ENCODE measurements at regions not wholly inside any gene's neighbourhood (a gene's known extent, or its start where the extent isn't known, plus 50 kb on each side); places are given as distances from the start of the nearest gene placed in this dataset.

DNA sequence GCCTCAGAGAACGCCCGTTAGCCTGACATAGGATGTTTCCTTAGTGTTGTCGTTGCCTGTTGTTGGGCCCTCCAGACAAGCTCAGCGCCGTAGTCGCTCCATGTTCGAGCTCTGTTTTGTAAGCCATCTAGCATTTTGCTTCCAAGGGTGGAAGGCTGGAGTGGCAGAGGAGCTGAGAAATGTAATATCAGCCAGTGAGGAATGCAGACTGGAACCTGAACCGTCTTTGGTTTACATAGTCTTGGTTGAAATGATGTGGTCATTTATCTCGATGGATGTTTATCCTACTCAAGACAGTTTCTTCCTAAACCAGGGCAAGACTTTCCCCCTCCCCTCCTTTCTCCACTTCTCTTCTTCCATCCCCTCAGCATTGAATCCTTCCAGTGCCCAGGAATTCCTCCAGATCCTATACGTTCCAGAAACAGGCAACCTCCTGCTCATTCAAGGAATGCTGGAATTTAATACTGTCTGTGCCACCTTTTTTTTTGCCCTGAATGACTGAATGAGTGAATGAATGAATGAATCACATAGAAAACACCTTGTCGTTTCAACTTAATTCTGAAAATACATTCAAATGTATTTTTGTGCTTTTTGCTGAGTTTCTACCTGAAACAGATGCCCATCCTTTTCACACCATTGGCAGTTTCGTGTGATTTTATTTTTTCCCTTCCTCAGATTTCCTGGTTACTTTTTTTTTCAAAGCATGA lies 109.5 kb upstream of the MBNL2 start:
- DNase-seq = no peak

DNA sequence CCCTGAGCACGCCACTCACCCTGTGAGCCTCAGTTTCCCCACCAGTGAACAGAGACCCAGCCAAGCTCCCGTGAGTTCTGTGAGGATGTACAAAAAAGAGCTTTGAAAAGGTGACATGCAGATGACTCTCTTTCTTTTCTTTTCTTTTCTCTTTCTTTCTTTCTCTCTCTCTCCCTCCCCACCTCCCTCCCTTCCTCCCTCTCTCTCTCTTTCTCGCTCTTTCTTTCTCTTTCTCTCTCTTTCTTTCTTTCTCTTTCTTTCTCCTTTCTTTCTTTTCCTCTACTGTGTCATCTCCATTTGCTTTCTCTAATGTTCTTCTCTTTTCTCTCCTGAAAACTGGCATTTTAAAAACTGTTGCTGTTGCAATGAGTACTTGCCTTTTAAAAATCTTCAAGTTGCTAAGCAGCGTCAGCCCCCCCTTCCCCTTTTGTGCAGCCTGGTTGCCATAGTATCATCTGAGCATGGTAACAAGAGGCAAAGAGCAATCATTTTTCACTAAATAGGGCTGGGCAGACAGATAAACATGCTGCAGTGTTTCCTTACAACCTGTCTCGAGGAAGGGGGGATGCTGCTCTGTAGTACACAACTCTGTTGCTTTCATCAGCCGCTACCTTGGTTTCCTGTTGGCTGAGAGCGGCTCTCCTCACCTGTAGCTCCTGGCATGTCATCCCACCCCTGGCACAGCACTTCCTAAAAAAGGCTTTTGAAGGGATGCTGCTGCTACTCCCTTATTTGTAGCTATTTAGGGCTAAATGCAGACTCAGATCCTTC lies 108.7 kb upstream of the MBNL2 start:
- DNase-seq = no peak

DNA sequence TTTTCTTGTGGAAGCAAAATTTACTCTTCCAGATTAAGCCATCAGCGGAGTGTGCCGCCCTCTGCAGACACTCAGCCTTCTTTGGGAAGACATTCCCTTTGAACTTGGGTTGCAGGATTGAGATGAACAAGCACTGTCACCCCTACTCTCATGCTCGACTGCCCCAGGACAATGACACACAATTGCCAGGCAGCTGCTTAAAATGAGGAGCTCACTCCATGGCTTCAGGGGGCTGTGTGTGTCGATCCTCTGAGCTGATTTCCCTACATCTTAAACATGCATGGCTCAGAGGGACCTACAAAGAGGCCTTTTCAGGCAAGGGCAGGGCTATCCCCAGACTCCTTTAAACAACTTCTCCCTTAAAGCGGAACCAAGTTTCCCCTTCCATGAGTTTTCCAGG lies 107.5 kb upstream of the MBNL2 start:
- DNase-seq = no peak

DNA sequence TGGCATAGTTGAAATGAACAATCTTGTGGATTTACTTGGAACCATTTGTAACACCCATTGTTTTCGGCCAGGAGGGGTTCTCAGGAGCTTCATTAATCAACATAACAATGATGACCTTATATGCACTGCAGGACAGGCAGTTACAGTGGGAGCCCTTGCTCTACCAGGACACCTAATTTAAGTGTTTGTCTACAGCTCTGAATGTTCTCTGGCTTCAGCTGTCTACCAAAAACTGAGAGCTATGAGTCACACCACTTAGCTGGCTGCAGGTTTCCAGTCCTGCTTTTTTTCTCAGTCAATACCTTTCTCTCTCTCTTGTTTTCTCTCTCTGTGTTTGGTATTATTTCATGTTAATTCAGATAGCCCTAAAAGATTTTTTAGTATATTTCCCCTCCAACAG lies 105.4 kb upstream of the MBNL2 start:
- DNase-seq = no peak

DNA sequence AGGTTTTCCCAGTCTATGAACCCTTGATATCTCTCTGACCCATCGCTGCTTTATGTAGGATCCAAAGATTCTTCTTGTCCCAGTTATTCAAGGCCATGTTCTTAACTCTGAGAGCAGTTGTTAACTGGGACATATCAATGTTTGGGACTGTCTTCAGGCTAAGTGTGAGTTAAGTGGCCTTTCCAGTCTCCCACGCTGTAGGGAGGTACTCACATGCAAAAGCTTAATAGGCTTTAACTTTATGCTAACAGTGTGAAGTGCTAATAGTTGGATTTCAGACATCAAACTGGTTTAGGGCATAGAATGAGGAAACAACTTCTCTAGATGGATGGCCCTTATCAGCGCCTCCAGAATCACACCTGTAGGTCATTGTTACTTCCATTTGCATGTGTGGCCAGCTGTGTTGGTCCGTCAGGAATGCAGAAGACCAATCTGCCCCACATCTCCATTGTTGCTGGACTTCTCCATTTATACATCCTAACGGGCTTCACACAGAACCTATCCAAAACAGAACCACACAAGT lies 104.7 kb upstream of the MBNL2 start:
- DNase-seq = no peak

DNA sequence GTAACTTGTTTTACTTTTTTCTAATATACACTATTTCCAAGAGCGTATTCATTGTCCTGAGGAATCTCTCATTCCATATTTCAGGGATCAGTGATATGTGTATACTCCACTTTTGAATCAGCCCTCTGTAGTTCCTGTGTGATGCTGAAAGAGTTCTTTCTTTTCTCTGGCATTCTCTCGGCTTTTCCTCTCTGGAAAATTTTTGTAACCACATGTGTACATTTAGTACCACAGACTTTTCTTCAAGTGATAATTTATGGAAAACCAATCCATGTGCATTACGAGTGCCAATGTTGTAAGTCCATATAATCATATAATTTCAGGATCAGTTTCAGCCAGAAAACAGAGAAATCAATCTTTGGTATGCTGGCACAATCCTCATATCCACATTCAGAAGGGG lies 102.2 kb upstream of the MBNL2 start:
- DNase-seq = no peak

DNA sequence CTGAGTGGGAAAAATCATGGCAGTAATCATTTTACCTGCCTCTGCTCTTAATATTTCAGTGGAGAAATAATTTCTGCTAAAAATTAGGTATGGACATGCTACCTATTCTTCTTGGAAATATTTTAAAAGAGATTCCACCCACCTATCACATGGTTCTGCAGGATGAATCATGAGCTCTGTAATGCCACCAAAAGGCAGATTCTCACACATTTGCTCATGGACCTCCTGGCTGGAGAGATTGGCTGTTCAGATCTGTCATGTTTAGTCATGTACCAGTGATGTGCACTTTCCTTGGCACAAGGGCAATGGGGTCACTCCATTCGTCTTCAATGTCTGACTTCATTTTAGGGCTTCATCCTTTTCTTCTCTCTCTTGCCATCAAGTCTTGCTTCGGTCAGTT lies 101.8 kb upstream of the MBNL2 start:
- no peak for DNase-seq

DNA sequence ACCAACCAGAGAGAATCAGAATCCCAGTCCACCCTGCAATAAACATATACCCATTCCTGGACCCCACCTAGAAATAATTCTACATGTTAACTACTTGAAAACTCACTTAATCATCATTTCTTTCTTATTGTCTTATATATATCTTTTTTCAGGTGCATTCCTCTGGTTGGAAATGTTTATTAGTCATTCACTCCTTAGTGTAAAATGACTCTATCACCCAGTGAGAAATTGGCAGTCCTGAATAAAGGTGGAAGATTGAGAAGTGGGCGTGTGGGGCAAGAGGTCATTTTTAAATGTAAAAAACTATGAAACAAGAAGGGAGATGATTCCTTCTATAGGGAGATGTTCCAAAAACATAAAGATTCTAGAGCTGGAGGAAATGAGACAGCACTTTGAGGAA lies 101.2 kb upstream of the MBNL2 start:
- DNase-seq = no peak

DNA sequence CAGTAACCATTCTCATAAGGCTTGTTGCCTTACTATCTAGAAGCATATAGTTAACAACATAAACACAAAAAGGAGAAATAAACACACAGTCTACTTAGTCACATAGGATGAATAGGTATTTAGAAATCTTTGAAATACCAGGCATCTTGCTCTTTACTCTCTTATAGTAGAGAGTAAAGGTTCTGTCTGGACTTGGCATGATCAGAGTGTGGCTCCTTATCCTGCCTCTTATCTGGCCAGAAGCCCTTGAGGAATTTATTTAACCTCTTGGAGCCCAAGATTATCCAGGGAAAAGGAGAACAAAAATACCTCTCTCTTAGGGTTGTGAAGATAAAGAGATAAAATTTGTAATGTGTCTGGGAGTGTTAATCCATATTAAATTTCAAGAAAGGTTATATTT lies 100.2 kb upstream of the MBNL2 start:
- no peak for DNase-seq

DNA sequence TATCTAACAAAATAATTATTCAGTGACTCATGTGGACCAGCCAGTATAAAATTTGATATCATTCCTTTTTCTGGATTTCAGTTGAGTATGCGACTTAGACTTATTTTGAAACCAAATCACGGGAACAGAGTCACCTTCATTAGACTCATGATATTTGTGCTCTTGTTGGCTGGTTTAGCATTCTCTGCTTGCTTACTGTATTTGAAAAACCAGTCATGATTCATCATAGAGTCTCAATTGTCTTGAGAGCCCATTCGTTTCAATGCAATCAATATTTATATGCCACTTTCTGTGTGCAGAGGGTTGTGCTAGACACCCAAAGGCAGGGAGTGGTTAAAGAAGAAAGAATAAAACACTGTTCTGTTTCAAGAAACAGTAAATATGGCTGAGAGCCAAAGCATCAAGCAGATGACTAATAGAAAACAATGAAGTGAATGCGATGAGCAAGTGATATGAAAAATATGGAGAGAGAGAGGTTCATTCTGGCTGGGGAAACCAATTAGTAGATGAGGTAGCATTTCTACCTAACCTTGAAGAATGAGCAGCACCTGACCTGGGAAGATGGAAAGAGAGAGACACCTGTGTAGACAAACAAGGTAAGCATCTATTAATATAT lies 99.6 kb upstream of the MBNL2 start:
- no peak for DNase-seq

DNA sequence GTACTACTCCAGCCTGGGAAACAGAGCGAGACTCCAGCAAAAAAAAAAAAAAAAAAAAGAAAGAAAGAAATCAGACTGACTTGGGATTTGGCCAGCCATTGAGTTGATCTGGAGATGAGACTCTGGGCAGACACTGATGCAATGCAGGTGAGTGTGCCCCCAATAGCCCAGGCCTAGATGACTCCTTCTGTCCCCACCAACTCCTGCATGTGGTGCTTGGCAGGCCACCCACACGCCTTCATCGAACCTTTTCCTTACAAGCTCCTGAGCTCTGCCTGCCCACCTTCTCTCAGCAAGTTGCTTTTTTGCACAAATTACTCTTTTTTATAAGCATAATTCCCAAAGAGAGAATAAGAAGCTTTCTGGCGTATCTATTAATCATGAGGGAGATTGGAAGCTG lies 97.9 kb upstream of the MBNL2 start:
- no peak for DNase-seq

DNA sequence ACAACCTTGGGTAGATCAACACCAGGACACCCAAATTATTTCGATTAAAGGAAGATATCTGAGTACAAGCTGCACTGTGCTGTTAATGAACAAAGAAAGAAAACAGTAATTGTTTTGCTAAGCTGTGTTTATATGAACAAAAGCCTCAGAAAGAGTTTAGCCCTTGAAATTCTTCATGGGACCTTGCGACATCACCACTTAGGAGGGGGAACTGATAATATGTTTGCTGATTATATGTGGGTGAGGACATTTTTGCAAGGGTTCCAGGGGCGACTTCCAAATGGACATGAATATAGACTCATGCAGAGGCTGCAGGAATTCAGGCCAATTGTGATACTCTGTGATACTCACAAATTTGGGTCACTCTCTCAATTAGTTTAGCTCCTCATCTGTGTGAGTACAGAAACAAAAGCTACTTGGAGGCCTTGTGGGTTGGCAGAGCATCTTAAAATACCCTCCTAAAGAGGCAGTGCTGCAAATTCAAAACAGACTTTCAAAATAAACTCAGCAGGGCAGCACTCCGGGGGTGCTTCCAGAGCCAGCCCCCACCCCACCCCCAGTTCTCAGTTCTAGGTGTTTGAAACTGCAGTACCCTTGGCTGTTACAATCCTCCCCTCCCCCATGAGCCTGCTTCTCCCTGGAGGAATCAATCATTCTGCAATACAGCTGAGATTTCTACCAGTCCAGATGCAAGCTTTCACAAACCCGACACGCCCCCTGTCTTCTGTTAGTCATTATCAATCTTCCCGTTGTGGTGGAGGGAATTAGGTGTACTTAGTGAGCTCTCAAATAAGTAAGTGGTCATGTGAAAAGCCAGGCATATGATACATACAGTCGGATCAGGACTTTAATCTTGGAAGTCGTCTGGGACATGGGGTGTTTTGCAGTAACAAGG lies 97.0 kb upstream of the MBNL2 start:
- no peak for DNase-seq

DNA sequence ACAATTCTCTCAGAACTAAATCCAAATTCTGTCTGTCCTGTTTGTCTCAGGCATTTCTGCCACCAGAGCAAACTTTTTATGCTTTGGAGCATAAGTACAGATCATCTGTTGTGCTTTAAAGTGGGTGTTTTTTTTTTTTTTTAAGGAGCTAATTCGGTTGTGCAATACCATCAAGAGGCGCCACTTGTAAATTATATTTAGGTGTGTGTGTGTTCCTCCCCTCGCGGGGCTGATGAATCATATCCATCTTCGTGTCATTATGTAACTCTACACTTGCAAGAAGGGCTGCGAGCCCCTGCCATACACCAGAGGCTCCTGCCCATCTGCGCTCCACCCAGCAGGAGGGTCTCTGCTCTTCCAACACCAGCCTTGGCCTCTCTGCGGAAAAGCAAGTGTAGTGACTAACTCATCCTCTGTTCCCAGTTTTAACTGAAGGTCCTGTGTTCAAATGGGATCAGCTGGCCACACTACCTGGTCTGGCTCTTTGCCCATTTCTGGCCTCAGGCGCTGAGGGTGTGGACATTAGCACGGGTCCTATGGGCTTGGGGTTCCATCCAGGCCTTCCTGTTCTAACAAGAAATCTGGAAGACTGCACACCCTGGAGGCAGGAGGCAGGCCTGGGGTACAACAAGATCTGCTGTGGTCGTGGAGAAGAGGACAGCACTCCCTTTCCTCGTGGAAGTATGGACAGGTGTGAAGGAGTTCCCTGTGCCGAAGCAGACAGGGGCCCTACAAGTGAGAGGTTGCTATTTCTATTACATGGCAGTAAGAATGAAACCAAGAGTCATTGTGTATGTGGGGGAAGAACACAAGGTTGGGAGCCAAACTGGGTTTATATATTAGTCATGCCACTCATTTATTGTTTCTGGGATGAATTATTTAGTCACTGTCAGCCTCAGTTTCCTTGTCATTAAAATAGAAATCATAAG lies 96.1 kb upstream of the MBNL2 start:
- no peak for DNase-seq

DNA sequence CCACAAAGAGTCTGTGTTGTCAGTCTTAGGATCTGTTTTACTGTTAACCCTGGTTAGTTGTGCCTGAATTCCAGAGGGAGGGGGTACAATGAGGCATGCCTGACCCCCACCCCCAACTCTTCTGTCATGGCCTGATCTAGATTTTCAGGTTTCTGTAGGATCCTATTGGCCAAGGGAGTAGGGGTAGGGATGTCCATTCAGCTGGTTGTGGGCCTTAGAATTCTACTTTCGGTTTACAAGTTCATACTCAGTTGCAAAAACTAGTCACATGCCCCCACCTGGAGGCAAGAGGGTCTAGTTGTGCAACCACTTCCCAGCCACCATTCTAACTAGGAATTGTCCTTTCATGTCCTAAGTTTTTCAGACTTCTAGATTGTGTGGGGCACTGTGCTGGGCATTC lies 94.3 kb upstream of the MBNL2 start:
- no peak for DNase-seq

DNA sequence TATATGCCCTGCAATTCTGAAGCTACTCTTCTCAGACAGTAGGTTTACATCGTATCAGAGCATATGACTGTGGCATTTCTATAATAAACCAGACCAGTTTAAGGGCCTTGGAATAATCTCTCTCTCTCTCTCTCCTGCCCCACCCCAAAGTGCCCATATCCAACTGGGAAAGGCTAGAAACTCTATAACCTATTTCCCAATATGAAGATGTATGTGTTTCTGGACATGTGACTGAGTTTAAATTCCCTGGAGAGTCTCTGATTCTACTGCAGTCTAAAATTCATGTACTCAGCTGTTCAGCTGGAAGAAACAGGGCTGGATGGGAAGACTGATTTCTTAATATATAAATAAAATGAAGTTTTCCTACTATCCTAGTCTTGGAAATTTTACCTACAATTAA lies 91.9 kb upstream of the MBNL2 start:
- no peak for DNase-seq

DNA sequence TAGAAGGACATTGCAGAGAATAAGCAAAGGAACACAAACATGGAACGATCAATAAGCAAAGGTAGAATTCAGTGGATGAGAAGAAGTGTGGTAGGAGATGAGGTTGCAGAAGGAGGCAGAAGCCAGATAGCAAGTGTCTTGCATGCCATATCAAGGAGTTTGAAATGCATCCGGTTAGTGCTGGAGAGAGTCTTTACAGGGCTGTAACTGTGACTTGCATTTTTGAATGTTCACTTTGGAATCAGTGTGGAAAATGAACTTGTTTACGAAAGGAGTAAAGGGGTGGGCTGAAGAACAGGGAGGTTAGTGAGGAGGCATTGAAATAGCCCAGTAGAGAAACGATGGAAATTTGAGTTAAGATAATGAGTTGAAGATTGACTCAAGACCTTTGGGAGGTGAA lies 90.7 kb upstream of the MBNL2 start:
- no peak for DNase-seq

DNA sequence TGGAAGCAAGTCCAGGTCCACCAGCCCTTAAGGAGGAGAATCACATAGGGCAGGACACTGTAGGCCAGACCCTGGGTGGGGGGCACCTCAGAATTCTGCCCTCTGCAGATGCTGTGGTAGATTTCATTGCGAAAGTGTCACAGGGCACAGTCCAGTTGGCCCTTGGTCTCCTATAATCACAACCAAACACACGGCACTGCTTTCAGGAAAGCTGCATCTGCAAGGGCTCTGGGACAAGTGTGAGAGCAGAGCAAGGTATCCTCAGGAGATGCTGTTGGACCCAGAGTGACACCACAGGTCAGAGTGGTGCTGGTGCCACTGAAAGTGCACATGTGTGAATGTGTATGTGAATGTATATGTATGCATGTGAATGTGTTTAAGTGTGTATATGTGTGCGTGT lies 88.6 kb upstream of the MBNL2 start:
- no peak for DNase-seq

DNA sequence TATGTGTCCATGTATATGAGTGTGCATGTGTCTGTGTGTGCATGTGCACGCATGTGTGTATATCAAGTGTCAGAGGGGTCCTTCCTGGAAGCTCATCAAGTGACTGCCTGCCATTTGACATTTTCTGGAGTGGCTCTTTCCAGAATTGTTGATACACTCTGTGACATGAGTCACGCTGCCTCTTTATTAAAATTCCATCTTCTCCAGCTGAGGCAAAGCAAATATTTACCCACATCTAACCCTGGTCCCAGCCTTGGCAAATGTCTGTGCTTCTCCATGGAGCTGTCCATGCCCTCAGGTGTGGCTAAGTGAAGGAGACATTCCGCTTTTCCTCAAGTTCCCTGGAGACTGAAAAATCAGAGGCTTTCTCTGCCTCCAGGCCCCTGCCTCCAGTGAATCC lies 88.2 kb upstream of the MBNL2 start:
- no peak for DNase-seq

DNA sequence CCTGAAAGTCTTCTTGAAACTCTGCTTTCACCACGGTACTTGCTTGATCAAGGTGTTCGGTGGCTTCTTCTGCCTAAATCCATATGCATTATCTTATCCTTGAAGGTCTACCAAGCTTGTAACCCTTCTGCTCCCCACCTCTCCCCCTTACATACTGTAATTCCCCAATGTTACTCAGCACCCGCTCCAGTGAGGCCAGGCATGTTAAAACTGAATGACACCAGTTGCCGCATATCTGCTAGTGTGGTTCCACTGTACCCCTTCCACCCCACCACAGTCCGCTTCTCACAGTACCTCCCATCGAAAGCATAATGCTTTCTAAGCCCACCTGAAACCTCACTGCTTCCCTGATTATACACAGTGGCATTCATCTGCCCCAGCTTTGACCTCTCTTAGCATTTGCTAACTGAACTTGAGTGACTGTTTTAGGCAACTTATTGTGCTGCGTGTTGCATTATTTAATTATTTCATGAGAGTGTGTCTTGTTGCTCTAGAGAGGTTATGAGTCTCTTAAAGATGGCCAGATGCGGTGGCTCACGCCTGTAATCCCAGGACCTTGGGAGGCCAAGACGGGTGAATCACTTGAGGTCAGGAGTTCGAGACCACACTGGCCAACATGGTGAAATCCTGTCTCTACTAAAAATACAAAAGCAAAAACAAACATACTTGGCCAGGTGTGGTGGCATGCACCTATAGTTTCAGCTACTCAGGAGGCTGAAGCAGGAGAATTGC lies 87.6 kb upstream of the MBNL2 start:
- DNase-seq = no peak

DNA sequence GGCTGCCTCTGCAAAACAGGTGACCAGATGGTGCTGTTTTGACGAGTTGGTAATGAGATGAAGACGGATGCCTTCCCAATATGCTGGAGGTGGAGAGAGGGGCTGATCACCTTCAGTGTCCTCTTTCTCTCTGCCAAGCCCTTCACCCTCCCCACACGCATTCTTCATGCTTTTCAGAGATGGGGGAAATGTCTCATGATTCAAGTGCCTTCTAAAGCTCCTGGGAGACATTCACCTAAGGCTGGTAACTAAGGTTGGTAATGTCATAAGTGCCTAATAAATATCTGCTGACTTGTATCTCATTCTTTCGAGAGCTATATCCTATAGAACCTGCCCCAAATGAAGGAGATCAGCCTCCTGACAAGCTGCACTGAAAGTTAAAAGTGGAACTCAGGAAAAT lies 86.2 kb upstream of the MBNL2 start:
- DNase-seq = no peak

DNA sequence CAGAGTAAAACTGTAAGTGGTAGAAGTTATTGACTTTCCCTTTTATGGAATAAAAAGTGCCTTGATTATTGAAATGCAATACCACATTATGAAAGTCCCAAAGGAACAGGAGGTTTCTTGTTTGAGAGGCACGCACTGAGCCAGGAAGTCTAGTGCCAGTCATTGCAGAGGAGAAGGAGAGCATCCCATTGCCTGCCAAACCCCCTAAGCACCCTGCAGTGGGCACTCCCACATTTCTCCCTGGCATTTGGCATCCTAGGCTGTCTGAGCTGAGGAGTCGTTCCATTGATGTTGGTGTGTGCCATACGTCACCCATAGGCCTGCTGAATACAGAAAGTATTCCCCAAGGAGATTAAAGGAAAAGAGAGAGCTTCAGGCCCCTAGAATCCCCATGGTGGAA lies 85.7 kb upstream of the MBNL2 start:
- DNase-seq = no peak

Data from RPMI8226 (cell line).